ENCODE measurements at regions not wholly inside any gene's neighbourhood (a gene's known extent, or its start where the extent isn't known, plus 50 kb on each side); places are given as distances from the start of the nearest gene placed in this dataset.

GRCh38 chr12:67535971-67536370 is 112.6 kb upstream of the DYRK2 start:
- FAIRE-seq (no peak), ATAC-seq (no peak), DNase-seq (ENCODE audit: extremely low read depth in 1 of 4, low spot score in 3 of 4) (no peak)
- Histone ChIP-seq H2AFZ (ENCODE audit: low read depth, low read length) (no peak overlapping the region), H3K79me2 (ENCODE audit: control insufficient read depth, insufficient read depth, low read length) (no peaks in the 10 kb centered on the region), H3K4me1 (replicated peaks in 1 of 2; ENCODE audit: control insufficient read depth in 2 of 2, insufficient read depth in 2 of 2, low read length in 2 of 2) (no peaks in the 10 kb centered on the region), H4K20me1 (replicated peaks; ENCODE audit: control insufficient read depth, insufficient read depth, low read length) (no peaks in the 10 kb centered on the region), H3K27ac (ENCODE audit: extremely low read depth, low read depth, low read length) (no peak overlapping the region), H3K9ac (ENCODE audit: insufficient read depth in 1 of 2, low read depth in 2 of 2, low read length in 2 of 2) (no peak overlapping the region), H3K4me2 (ENCODE audit: insufficient read depth, low read length) (no peak overlapping the region), H3K4me3 (no peak overlapping the region), H3K36me3 (ENCODE audit: control insufficient read depth, insufficient read depth, low read length) (no peaks in the 10 kb centered on the region), H3K9me3 (replicated peaks; ENCODE audit: control insufficient read depth, insufficient read depth, low read depth, low read length) (no peaks in the 10 kb centered on the region), H3K27me3 (ENCODE audit: control insufficient read depth in 2 of 2, insufficient read depth in 2 of 2, low read length in 2 of 2) (peaks cover 0 to 6% of the 10 kb centered on the region in 2 experiments; a peak in 1 of 5 replicates), H3K9me1 (ENCODE audit: control insufficient read depth, insufficient read depth, low read length) (no peaks in the 10 kb centered on the region)
- POLR2A ChIA-PET = no interaction called here
- no TSS peak for BruUV-seq (replicated peaks)
- intact Hi-C loops (cut with micrococcal nuclease) (no loop called here), in situ Hi-C loops (cut with MboI) (no loop called here)
- TF ChIP-seq ZKSCAN3 (CRISPR knock-in tag; IDR thresholded peaks at IDR 0.05) = no peak
- TF ChIP-seq, protein P1, sequence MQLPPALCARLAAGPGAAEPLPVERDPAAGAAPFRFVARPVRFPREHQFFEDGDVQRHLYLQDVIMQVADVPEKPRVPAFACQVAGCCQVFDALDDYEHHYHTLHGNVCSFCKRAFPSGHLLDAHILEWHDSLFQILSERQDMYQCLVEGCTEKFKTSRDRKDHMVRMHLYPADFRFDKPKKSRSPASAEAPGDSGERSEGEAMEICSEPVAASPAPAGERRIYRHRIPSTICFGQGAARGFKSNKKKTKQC (CRISPR knock-in tag; IDR thresholded peaks at IDR 0.05) = no peak
- TF ChIP-seq, protein P2, sequence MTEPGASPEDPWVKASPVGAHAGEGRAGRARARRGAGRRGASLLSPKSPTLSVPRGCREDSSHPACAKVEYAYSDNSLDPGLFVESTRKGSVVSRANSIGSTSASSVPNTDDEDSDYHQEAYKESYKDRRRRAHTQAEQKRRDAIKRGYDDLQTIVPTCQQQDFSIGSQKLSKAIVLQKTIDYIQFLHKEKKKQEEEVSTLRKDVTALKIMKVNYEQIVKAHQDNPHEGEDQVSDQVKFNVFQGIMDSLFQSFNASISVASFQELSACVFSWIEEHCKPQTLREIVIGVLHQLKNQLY (CRISPR knock-in tag; conservative IDR thresholded peaks at IDR 0.05) = no peak
- no peak for TF ChIP-seq ARID2 (IDR thresholded peaks at IDR 0.05)
- no peak for TF ChIP-seq ZNF282 (CRISPR knock-in tag; IDR thresholded peaks at IDR 0.05)
- no peak for TF ChIP-seq ZNF408 (CRISPR knock-in tag; IDR thresholded peaks at IDR 0.05; ENCODE audit: low read depth)
- no peak for TF ChIP-seq ZNF717 (CRISPR knock-in tag; IDR thresholded peaks at IDR 0.05)
- no peak for TF ChIP-seq ZNF507 (tag; conservative IDR thresholded peaks at IDR 0.05)
- TF ChIP-seq TCFL5 (CRISPR knock-in tag; conservative IDR thresholded peaks at IDR 0.05) = no peak
- TF ChIP-seq SMARCB1 (IDR thresholded peaks at IDR 0.05; ENCODE audit: insufficient read length, low read depth) = no peak
- no peak for TF ChIP-seq DPF2 (IDR thresholded peaks at IDR 0.05)
- no peak for TF ChIP-seq PHF8 (IDR thresholded peaks at IDR 0.05; ENCODE audit: borderline replicate concordance, low read length)
- TF ChIP-seq ZNF551 (CRISPR knock-in tag; IDR thresholded peaks at IDR 0.05) = no peak
- no peak for TF ChIP-seq PRMT5 (CRISPR knock-in tag; IDR thresholded peaks at IDR 0.05)
- no peak for TF ChIP-seq GABPB1 (CRISPR knock-in tag; IDR thresholded peaks at IDR 0.05)
- 0% methylated on average over 5 of the region's 5 CpGs for WGBS (ENCODE audit: insufficient coverage, low coverage, missing lambda C conversion rate)
- CTCF ChIA-PET (ENCODE audit: low intra/inter-chr PET ratio) = interaction anchor here (0.6 kb wide), 1 partner anchor 1372 kb away, joined by 3 read pairs; no protein-coding TSS in a partner anchor

Data from K562 (cell line).